HCT116 (cell line): ENCODE measurements at regions not wholly inside any gene's neighbourhood (a gene's known extent, or its start where the extent isn't known, plus 50 kb on each side); places are given as distances from the start of the nearest gene placed in this dataset.

ENCODE experiments used
- EZH2 ChIP-seq: fragments of 200-600 bp; sonication (generic); IDR thresholded peaks from 2 replicates; pipeline ENCODE4 v1.6.1; 2017; ENCODE audit warnings: antibody characterized with exemption, mixed run types
- POLR2A ChIP-seq: IDR thresholded peaks from 2 replicates; pipeline ENCODE4 v1.7.0; 2011; ENCODE audit warnings: borderline replicate concordance; ENCODE audit not compliant: insufficient read depth, insufficient read length; ENCODE audit errors: extremely low read depth
- POLR2AphosphoS5 ChIP-seq: IDR thresholded peaks from 2 replicates; pipeline ENCODE4 v1.6.1; 2011; ENCODE audit warnings: mild to moderate bottlenecking, low read depth, low read length, moderate library complexity
- TF ChIP-seq, protein P1 (sequence below), 3 experiments: fragments of 200-600 bp in 1 of 3; sonication (generic) in 1 of 3; IDR thresholded peaks in 2 of 3; conservative IDR thresholded peaks in 1 of 3; 2 replicates each; pipeline ENCODE4 v1.5.1; 2012 to 2017; ENCODE audit warnings: low read depth in 2 of 3, low read length in 2 of 3, antibody characterized with exemption in 1 of 3, borderline replicate concordance in 1 of 3, control low read depth in 1 of 3, mild to moderate bottlenecking in 1 of 3, mixed read lengths in 1 of 3, mixed run types in 1 of 3, moderate library complexity in 1 of 3; ENCODE audit not compliant: insufficient read depth in 1 of 3
- TF ChIP-seq, protein P2 (sequence below): IDR thresholded peaks from 2 replicates; pipeline ENCODE4 v1.6.1; 2012

DNA sequence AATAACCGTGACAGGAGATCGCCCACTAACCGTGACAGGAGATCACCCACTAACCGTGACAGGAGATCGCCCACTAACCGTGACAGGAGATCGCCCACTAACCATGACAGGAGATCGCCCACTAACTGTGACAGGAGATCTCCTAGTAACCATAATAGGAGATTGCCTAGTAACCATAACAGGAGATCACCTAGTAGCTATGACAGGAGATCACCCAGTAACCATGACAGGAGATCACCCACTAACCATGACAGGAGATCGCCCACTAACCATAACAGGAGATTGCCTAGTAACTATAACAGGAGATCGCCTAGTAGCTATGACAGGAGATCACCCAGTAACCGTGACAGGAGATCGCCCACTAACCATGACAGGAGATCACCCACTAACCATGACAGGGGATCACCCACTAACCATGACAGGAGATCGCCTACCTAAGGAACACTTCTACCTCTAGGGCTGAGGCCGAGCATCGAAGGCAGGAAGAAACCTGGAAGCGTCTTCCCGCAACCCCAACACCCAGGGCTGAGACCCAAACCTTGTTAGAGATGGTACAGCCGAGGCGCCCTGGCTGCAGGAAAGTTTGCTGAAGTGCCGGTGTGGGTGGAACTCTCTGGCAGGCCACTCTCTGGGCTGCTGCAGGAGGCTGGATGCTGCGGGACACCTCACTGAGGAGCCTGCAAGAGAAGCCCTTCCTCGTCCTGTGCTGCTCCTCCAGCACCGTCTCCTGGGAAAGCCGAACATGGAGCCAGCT, 67.5 kb upstream of the THY1 start:
- TF ChIP-seq, protein P1, sequence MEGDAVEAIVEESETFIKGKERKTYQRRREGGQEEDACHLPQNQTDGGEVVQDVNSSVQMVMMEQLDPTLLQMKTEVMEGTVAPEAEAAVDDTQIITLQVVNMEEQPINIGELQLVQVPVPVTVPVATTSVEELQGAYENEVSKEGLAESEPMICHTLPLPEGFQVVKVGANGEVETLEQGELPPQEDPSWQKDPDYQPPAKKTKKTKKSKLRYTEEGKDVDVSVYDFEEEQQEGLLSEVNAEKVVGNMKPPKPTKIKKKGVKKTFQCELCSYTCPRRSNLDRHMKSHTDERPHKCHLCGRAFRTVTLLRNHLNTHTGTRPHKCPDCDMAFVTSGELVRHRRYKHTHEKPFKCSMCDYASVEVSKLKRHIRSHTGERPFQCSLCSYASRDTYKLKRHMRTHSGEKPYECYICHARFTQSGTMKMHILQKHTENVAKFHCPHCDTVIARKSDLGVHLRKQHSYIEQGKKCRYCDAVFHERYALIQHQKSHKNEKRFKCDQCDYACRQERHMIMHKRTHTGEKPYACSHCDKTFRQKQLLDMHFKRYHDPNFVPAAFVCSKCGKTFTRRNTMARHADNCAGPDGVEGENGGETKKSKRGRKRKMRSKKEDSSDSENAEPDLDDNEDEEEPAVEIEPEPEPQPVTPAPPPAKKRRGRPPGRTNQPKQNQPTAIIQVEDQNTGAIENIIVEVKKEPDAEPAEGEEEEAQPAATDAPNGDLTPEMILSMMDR (IDR thresholded peaks at IDR 0.05 in 2 of 3, conservative IDR thresholded peaks at IDR 0.05 in 1 of 3; ENCODE audit: borderline replicate concordance in 1 of 3, insufficient read depth in 1 of 3, low read depth in 2 of 3, low read length in 2 of 3), result no peak
- TF ChIP-seq, protein P2, sequence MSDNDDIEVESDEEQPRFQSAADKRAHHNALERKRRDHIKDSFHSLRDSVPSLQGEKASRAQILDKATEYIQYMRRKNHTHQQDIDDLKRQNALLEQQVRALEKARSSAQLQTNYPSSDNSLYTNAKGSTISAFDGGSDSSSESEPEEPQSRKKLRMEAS, result no peak
- TF ChIP-seq POLR2A (no peak), EZH2 (no peak), POLR2AphosphoS5 (no peak)
